HG03196 (cell line): ENCODE measurements at regions not wholly inside any gene's neighbourhood (a gene's known extent, or its start where the extent isn't known, plus 50 kb on each side); places are given as distances from the start of the nearest gene placed in this dataset.
"Not testable (repeated sequence)": the region's sequence is repeated elsewhere in the genome, so short reads cannot be mapped to it uniquely, and the experiment has no call there.

Source experiments
- ATAC-seq: cut with Tn5 transposase; IDR thresholded peaks from one replicate; pipeline ENCODE4 v1.9.1; 2021; ENCODE audit not compliant: unreplicated experiment

DNA sequence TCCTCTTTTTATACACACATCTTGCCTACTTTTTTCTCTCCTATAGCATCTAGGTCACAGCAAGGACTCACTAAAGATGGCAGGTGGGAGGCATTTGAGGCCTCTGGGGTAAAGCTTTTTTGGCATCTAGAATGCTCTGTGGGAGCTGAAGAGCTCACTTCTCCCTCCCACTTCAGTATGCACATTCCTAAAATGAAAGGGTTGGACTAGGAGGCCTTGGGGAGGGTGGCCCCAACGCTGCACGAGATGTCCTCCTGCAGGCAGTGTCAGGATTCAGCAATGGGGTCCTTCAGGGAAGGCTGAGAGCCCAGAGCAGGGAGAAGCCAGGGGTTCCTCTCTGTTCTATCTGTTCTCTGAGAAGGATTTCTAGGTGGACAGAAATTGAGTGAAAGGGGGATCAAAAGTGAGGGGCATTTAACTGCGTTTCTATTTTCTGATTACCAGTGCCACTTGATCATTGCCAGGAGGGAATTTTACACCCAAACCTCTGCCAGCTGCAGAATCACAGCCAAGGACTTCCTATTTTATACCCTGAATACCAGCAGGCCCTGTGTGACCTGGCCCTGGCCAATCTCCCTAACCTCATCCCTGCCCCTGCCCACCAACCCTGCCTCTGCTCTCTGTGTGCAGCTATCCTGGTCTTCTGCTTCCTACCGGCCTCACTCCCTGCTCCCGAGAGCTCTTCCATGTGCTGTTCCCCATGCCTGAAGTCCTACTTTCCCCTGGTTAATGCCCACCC lies 186.2 kb downstream of the CYP26B1 start:
- ATAC-seq = no peak

DNA sequence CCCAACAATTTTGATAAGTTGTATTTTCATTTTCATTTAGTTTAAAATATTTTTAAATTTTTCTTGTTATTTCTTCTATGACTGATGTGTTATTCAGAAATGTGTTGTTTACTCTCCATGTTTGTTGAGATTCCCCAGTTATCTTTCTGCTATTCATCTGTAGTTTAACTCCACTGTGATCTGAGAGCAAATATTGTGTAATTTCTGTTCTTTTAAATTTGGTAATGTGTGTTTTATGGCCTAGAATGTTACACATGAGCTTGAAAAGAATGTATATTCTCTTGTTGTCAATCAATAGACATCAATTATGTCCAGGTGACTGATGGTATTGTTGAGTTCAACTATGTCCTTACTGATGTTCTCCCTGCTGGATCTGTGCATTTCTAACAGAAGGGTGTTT lies 188.2 kb downstream of the CYP26B1 start:
- no peak for ATAC-seq

DNA sequence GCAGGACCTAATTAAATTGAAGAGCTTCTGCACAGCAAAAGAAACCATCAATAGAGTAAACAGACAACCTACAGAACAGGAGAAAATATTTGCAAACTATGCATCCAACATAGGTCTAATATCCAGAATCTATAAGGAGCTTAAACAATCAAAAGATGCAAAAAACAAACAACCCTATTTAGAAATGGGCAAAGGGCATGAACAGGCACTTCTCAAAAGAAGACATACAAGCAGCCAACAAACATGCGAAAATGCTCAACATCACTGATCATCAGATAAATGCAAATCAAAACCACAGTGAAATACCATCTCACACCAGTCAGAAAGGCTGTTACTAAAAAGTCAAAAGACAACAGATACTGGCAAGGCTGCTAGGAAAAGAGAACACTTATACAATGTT lies 189.2 kb downstream of the CYP26B1 start:
- not testable (repeated sequence) for ATAC-seq

DNA sequence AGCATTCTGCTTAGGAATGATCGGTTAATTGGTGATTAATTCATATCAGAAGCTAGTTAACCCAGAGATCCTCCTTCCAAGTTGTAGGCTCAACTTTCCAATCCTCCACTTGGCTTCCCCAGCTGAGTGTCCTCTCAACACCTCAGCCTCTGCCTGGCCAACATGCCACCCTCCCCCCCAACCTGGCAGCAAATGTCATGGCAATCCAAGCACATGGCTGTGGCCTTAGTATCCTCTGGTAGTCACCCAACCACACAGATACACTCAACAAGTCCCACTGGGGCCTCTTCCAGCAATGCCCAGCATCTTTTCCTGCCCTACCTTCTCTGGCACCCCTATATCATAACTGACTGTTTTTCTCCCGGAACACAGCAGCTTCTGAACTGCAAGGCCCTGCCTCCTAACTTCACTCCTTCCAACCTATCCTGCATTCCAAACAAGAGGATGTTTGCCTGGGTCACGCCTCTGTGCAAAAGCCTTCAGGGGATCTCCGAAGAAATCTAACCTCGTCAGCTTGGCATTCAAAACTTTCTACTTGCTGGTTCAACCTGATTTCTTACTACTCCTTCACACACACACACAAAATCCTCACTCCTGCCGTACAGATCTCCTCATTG lies 195.0 kb downstream of the CYP26B1 start:
- no peak for ATAC-seq

DNA sequence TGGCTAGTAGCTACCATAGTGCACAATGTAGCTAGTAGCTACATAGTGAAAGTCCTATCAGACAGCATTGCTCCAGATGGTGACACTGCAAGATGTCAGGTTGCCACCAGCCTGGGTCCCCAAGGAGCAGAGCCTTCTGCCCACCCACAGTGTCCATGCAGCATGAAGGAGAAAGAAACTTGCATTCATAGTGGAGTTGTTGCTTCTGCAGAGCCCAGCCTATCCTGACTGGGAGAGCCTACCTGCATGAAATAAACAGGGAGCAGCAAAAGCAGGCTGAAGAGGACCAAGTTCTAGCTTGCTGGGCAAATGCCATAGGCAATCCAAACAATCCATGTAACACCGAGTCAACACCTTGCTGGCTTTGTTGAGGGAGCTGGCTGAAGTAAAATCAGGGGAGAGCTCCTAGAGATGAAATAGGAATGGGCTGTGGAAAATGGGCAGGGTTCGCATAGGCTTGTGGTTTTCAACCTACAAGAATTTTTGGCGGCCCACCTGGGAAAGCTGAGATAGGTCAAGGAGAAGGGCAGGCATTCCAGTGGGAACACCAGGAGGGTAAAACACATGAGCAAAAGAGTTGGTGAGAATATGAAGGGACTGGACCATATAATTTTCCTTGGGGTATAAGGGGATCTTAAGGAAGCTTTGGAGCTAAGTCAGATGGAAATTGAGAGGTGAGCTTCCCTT lies 195.8 kb downstream of the CYP26B1 start:
- ATAC-seq = no peak

DNA sequence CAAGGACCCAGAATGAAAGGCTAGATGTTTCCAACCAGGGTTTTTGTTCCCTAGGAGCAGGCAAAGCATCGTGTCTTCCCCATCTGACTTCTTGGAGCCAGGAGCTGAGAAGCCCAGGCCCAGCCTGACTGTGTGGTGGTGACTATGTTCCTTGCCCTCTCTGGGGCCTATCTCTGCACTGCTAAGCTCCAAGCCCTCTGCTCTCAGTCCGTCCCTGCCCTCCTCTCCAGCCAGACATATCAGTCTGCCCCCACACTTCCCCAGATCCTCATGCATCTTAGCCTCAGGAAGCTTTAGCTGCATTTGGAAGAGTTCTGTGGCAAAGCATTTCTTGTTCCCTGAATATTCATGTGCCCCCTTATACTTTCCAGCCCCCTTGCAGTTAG lies 196.6 kb downstream of the CYP26B1 start:
- no peak for ATAC-seq

DNA sequence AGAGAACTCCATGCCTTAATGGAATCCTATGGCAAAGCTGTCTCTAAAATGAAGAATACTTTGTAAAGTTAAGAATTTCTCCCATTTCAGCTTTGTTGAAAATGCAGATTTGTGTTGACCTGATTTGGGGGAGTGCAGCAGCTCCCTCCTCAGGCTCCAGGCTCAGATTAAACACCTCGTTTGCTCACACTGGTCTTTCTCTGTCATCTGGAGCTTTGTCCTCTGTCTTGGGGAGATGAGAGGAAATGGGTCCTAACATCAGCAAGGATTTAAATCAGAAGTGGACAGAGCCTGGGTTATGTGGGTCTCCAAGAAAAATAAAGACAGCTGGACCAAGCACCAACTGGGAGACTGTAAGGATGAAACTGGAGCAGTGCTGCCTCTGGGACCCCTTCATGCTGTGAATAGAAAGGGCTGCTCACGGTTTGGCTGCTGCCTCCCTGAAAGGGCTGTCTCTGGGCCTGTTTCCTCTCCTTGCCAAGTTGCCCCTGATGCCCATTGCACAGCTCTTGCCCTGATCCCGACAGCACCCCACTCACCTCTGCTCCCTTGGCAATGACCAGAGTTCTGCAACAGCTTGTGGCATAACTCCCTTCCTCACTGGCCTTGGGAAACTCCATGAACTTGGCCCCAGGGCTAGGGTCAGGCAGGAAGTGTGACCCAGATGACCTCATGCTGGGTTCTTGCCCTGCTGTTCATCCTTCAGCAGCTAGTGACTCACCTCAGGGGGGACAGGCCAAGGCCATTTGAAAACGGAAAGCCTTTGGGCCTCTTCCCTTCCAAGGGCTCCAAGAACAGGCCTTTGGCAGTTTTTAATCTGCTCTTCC lies 197.2 kb downstream of the CYP26B1 start:
- no peak for ATAC-seq

DNA sequence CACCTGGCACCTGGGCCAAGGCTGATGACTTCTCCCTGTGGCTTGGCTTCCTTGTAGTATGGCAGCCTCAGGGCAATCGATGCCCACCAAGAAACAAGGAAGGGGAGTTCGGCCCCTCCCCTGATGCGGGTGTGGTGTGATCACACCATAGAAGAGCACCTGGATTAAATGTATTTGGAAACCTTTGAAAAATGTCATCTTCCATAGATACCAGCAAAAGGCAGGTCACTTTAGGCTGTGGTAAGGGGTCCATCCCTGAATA lies 198.2 kb downstream of the CYP26B1 start:
- ATAC-seq = no peak

DNA sequence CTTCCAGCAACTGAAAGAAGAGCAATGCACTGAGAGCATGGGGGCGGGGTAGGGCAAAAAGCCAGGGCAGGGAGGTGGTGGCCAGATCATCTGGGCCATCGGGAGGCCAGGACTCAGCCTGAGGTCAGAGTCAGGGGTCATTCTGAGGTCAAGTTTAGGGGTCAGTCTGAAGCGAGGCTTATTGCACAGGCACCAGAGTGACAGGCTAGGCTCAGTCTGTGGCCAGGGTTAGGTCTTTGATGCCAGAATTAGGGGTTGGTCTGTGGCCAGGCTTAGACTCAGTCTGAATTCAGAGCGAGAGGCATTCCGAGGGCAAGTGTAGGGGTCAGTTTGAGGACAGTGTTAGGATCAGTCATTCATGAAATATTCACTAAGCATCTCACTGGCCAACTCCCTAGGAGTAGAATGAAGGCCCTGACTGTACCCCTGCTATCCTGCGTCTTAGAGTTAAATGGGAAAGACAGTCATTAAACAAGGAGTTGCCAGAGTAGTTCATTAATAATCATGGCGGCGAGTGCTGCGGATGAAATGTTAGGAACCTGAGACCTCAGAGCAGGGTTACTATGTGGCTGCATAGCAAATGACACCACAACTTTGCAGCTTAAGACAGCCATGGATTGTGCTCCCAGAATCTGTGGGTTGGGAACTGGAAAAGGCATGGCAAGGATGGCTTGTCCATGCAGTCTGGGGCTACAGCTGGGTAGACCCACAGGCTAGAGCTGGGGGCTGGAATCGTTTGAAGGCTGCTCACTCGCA lies 198.7 kb downstream of the CYP26B1 start:
- no peak for ATAC-seq

DNA sequence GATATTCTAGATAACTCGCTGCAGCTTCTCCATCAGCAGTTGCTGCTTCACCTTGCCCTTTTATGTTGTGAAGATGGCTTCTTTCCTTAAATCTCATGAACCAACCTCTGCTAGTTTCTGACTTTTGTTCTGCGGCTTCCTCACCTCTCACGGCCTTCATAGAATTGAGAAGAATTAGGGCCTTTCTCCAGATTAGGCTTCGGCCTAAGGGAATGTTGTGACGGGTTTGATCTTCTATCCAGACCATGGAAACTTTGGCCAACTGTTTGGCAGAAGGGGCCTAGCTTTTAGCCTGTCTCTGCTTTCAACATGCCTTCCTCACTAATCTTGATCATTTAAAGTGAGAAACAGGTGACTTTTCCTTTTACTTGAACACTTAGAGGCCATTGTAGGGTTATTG lies 199.9 kb downstream of the CYP26B1 start:
- no peak for ATAC-seq

DNA sequence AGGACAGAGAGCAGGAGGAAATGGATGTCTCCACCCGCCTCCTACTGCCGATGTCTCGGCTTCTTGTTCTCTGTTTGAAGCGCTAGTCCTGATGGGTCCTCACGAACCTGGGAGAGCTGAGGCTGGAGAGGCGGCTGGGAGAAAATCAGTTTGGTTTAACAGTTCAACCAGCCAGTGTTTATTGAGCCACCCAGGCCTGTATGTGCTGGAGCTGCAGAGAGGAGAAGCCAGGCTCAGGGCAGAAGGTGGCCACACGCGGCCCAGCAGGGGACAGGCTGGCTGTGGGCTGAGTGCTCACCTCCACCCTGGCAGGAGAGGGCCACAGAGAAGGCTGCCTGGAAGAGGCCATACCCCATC lies 202.1 kb downstream of the CYP26B1 start:
- no peak for ATAC-seq

DNA sequence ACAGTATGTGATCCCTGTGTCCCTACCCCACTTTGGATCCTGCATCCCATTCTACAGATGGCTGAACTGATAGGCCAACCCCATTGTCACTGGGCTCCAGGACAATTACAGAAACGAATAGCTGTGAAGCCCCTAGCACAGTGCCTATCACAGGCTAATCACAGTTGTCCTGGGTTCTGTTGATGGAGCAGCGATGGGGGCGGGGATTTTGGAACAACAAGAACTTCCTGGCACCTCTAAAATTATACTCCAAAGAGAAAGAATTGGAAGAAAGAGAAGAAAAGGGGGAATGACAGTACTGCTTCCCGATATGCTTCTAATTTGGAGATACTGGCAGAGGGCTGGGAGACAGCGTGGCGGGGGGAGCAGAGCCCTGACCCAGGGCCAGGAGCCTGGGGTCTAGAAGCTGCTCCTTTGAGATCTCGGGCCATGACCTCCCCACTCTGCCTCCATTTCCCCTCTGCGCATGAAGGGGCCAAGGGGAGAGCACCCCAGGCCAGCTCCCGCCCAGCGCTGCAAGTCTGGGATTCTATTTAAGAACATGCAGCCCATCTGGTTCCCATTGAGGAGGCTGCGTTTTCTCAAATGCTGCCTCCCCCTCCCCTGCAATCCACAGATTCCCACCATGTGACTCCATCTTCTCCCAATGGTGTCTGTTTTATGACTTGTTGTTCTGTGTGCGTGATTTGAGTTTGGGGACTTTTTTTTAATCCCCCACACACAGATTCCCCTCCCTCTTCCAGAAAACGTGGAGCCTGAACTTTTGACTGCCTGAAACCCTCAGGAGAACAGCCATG lies 202.7 kb downstream of the CYP26B1 start:
- no peak for ATAC-seq

DNA sequence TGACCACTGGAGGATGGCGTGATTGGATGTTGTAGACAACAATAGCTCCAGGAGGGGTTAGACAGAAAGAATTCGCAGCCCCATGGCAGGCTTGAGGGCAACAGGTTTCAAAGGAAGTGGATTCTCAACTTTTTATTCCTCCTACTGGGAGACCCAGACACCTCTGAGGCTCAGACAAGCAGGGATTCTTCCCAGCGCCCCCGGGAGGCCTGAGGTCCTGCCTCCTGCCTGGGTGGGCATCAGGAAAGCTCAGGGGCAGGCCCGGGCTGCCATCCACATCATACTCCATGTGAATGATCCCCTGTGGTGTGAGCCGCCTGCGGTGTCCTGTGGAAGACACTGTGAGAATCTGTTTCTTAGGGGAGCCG lies 203.5 kb downstream of the CYP26B1 start:
- no peak for ATAC-seq

DNA sequence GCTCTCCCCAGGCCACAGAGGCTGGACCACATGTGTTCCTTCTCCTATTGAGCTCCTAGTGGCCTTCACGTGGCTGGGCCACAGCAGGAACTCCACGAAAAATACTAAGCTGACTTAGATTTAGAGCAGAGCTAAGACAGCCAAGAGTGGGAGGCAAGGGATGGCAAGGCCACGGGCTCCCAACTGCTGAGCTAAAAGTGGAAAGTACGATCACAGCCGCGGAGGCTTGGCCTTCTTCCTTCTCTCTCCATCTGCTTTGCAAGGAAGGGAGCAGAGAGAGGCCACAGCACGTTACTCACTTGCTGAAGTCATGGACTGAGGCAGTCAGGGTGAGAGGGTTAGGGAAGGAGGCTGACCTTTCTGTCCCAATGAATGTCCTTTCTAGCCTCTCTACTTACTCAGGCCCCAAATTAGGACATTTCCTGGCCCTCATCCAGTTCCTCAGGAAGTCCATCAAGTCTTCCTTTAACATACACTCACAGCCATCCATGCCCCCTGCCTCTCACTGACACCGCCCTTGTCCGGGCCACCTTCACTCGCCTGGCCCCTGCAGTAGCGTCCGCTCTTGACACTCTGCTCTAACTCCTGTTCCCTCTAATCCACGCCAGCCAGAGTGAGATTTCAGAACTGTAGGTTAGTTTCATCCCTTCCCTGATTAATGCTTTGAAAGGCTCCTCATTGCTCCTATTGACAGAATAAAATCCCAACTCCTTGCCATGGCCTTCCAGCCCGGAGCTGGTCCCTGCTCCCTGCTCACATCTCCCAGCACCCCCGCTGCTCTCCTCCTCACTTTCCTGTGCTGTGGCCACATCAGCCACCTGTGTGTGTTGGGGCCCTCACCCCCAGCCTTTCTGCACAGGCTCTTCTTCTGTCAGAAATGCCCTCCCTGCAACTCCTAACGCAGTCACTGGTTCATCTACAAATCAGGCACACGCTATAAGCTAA lies 204.2 kb downstream of the CYP26B1 start:
- ATAC-seq = no peak

DNA sequence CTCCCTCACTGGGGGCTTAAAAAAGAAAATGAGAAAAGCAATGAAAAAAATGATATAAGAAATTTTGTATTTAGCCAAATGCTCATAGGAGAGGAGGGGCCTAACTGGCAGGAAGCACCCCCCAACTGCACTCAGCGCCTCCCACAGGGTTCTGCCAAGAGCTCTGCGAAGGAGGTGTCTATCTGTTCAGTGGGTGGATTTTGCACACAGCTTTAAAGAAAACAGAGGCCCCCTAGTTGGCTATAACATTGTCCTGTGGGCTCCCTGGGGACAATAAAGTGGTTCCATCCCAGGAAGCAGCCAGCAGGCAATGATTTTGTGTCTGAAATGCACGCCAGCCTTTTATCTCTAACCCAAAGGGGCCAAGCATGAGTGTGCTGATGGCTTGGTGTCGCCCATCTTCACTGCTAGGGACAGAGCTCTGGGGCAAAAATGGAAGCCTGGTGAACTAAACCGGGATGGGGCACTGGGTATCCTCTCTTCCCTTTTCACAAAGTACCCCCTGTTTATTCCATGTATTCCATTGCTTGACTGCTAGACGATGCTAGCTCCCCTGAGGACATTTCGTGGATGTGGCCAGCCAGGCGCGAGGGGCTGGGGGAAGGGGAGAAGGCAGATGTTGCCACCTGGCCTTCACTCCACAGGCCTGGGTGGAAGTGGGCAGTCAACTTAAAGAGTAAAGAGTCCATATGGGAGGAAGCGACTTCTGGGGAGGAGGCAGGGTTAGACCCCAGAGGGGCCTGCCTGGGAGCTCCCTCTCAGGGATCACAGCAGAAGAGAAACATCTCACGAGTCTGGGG lies 205.7 kb downstream of the CYP26B1 start:
- no peak for ATAC-seq

DNA sequence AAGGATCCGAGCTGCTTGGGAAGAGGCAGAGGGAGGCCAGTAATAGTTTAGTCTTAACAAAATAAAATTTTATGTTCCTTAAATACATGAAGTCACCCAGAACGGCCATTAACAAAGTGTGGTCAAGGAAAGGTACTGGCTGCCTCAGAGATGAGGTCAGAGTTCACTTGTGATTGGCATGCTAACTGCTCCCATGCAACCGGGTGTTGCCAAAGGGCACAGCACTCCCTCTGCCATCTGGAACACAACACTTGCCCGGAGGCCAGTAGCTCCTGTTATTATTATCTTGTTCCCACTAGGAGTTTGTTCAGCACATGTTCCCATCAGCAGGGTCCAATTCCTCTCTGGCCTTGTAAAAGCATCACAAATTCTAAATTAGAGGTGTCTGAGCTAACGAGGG lies 207.0 kb downstream of the CYP26B1 start:
- no peak for ATAC-seq

DNA sequence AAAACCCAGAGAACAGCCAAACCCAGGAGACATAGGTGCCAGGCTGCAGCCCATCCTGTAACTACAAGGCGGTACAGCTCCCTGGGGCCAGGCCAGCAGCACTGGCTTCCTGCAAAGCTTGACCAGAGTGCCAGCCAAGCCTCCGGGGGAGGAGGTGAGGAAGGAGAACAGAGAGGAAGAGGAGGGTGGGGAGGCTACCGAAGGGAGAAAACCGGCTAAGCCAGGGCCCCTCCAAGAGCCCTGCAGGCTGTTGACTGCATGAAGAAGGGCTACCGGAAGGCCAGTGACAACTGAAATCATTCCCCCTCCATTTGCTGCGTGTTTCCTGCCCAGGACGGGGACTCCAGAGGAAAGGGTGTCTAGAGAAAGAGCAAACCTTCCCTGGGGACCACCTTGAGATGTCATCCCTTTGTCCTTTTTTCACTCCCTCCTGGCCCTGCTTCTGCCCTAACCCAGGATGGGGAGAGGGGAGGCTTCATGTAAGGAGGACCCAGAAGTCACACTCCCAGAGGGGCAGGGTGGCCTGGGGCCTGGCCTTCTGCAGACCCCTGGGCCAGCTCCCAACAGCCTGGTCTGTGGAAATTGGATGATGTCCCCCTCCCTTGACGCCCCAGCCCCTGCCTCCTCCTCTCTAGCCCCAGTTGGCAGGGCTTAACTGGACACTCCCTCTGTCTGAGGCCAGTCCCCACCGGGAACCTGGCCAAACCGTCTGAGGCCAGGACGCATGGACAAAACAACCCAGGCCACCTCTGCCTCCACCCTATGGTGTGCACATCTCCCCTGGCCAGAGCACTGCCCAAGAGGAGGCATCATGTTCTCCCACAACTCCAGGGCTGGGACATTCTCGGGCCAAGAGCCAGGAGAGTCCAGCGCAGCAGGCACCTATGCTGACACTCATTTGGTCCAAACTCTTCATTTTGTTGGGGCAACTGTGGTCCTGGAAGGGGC lies 207.8 kb downstream of the CYP26B1 start:
- ATAC-seq = no peak
